Neural cell (in vitro differentiated cells): ENCODE measurements at regions not wholly inside any gene's neighbourhood (a gene's known extent, or its start where the extent isn't known, plus 50 kb on each side); places are given as distances from the start of the nearest gene placed in this dataset.

Experiments used
- H2AFZ ChIP-seq: fragments of 200-600, 300-800 bp; sonication (generic), shearing (Covaris generic); 2 replicates; pipeline ENCODE4 v1.6.0; 2014; ENCODE audit warnings: low read depth, mild to moderate bottlenecking, antibody characterized with exemption, low read length, moderate library complexity
- H3F3A ChIP-seq: fragments of 200-600 bp; shearing (Covaris generic); 2 replicates; pipeline ENCODE4 v1.6.1; 2016; ENCODE audit warnings: mild to moderate bottlenecking, moderate library complexity, mixed read lengths, antibody characterized with exemption, low read length; ENCODE audit not compliant: insufficient read depth, poor library complexity, severe bottlenecking
- H3K27ac ChIP-seq: fragments of 200-600, 300-800 bp; sonication (generic), shearing (Covaris generic); 2 replicates; pipeline ENCODE4 v1.5.1; 2014; ENCODE audit warnings: mild to moderate bottlenecking, low read length, moderate library complexity
- H3K27me3 ChIP-seq: fragments of 300-800, 200-600 bp; sonication (generic), shearing (Covaris generic); 2 replicates; pipeline ENCODE4 v1.6.0; 2014; ENCODE audit warnings: mild to moderate bottlenecking, low read depth, low read length, moderate library complexity; ENCODE audit not compliant: insufficient read depth
- H3K36me3 ChIP-seq: fragments of 300-800, 200-600 bp; sonication (generic), shearing (Covaris generic); 2 replicates; pipeline ENCODE4 v1.5.1; 2014; ENCODE audit warnings: mild to moderate bottlenecking, antibody characterized with exemption, low read length, moderate library complexity; ENCODE audit not compliant: insufficient read depth
- H3K4me2 ChIP-seq: fragments of 300-800, 200-600 bp; sonication (generic), shearing (Covaris generic); 2 replicates; pipeline ENCODE4 v1.6.0; 2014; ENCODE audit warnings: mild to moderate bottlenecking, low read length
- H3K4me3 ChIP-seq: fragments of 300-800, 200-600 bp; sonication (generic), shearing (Covaris generic); 2 replicates; pipeline ENCODE4 v1.5.1; 2014; ENCODE audit warnings: mild to moderate bottlenecking, low read length, moderate library complexity
- H3K79me2 ChIP-seq: fragments of 200-600 bp; shearing (Covaris generic); replicated peaks from 2 replicates; pipeline ENCODE4 v1.6.0; 2014; ENCODE audit warnings: mild to moderate bottlenecking, low read length, moderate library complexity; ENCODE audit not compliant: insufficient read depth
- H3K9ac ChIP-seq: fragments of 300-800, 200-600 bp; sonication (generic), shearing (Covaris generic); 2 replicates; pipeline ENCODE4 v1.6.1; 2016; ENCODE audit warnings: mild to moderate bottlenecking, low read length, mixed read lengths
- H3K9me2 ChIP-seq: fragments of 200-600 bp; shearing (Covaris generic); 2 replicates; pipeline ENCODE4 v1.6.1; 2016; ENCODE audit warnings: mild to moderate bottlenecking, low read length, mixed read lengths; ENCODE audit not compliant: insufficient read depth
- H3K9me3 ChIP-seq: fragments of 200-600, 300-800 bp; sonication (generic), shearing (Covaris generic); 2 replicates; pipeline ENCODE4 v1.6.1; 2016; ENCODE audit warnings: mild to moderate bottlenecking, mixed run types, low read length, moderate library complexity, mixed read lengths
- H4K20me1 ChIP-seq: fragments of 200-600 bp; shearing (Covaris generic); 2 replicates; pipeline ENCODE4 v1.6.1; 2016; ENCODE audit warnings: mild to moderate bottlenecking, mixed run types; ENCODE audit not compliant: insufficient read depth
- EP300 ChIP-seq: fragments of 450-650 bp; conservative IDR thresholded peaks from 2 replicates; pipeline ENCODE4 v1.6.1; 2014; ENCODE audit warnings: antibody characterized with exemption, mild to moderate bottlenecking, moderate library complexity; ENCODE audit not compliant: poor library complexity, severe bottlenecking
- EZH2 ChIP-seq: fragments of 200-600, 300-800 bp; shearing (Covaris generic), sonication (generic); IDR thresholded peaks from 2 replicates; pipeline ENCODE4 v1.6.1; 2014; ENCODE audit warnings: antibody characterized with exemption, low read length, borderline replicate concordance, mild to moderate bottlenecking; ENCODE audit not compliant: insufficient read depth, poor library complexity, severe bottlenecking
- MXI1 ChIP-seq: fragments of 450-650 bp; conservative IDR thresholded peaks from 2 replicates; pipeline ENCODE4 v1.6.1; 2014; ENCODE audit warnings: antibody characterized with exemption, mild to moderate bottlenecking; ENCODE audit not compliant: poor library complexity, severe bottlenecking
- POLR2AphosphoS5 ChIP-seq: IDR thresholded peaks from 2 replicates; pipeline ENCODE4 v1.6.1; 2012
- RAD21 ChIP-seq: fragments of 450-650 bp; conservative IDR thresholded peaks from 2 replicates; pipeline ENCODE4 v1.6.1; 2014; ENCODE audit warnings: antibody characterized with exemption, mild to moderate bottlenecking, moderate library complexity
- SMC3 ChIP-seq: fragments of 450-650 bp; conservative IDR thresholded peaks from 2 replicates; pipeline ENCODE4 v1.6.1; 2014; ENCODE audit warnings: antibody characterized with exemption, mild to moderate bottlenecking, moderate library complexity; ENCODE audit not compliant: poor library complexity
- TAF1 ChIP-seq: IDR thresholded peaks from 2 replicates; pipeline ENCODE4 v1.6.1; 2012; ENCODE audit warnings: low read depth
- TF ChIP-seq, protein P1 (sequence below): IDR thresholded peaks from 2 replicates; pipeline ENCODE4 v1.6.1; 2012; ENCODE audit warnings: borderline replicate concordance
- TF ChIP-seq, protein P2 (sequence below): fragments of 450-650 bp; IDR thresholded peaks from 2 replicates; pipeline ENCODE4 v1.5.1; 2014; ENCODE audit warnings: antibody characterized with exemption, mild to moderate bottlenecking, moderate library complexity; ENCODE audit not compliant: poor library complexity, severe bottlenecking

DNA sequence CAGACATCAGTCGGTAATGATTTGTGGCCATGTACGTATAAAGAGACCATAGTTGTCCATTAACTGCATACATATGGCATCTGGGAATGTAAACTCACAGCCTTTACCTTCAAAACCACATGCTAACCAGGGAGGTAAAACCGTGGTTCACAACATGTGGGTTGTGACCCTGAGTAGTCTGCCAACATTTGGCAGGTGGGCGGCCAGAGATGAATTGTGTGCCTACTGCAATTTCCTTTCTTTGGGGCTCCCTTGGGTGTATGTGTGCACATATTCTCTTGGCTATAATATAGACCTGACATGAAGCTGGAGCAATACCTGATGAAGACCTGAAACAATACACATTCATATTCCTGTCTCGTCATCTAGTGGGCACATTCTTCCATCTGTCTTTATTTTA, 396.0 kb downstream of the MLLT3 start:
- no peak overlapping the region for H2AFZ ChIP-seq
- no peaks in the 10 kb centered on the region for H3K27me3 ChIP-seq
- H3K9me3 ChIP-seq, result no peaks in the 10 kb centered on the region
- no peak overlapping the region for H3K9ac ChIP-seq
- H3K9me2 ChIP-seq, result no peaks in the 10 kb centered on the region
- no peaks in the 10 kb centered on the region for H3F3A ChIP-seq
- H3K4me3 ChIP-seq, result no peak overlapping the region
- no peaks in the 10 kb centered on the region for H4K20me1 ChIP-seq
- H3K27ac ChIP-seq, result no peak overlapping the region
- H3K79me2 ChIP-seq, result no peaks in the 10 kb centered on the region
- no peaks in the 10 kb centered on the region for H3K36me3 ChIP-seq
- no peak overlapping the region for H3K4me2 ChIP-seq
- TF ChIP-seq EP300 (no peak), MXI1 (no peak), POLR2AphosphoS5 (no peak), EZH2 (no peak), TAF1 (no peak)

DNA sequence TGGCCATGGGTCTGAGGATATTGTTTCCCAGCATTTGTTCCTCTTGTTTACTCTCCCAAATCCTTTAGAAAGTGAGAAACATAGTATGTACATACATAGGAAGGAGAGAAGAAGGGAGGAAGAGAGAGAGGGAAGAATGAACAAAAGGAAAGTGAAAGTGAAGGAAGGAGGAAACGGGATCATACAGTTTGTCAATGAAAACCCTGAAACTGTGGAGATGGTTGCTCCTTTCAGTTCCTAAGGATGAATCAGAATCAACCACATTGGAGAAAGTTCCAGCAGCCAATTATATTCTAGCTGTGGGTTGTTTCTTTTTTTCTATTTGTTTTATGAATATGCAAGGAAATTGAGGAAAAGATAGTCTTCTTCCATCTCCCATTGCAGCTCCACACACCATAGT, 396.5 kb downstream of the MLLT3 start:
- Histone ChIP-seq H3K4me2 (no peak overlapping the region), H4K20me1 (no peaks in the 10 kb centered on the region), H3K9me2 (no peaks in the 10 kb centered on the region), H3K27me3 (no peaks in the 10 kb centered on the region), H3K9ac (no peak overlapping the region), H3K27ac (no peak overlapping the region), H3F3A (no peaks in the 10 kb centered on the region), H2AFZ (no peak overlapping the region), H3K4me3 (no peak overlapping the region), H3K36me3 (no peaks in the 10 kb centered on the region), H3K79me2 (no peaks in the 10 kb centered on the region), H3K9me3 (no peaks in the 10 kb centered on the region)
- TF ChIP-seq SMC3 (no peak), RAD21 (no peak), EZH2 (no peak), POLR2AphosphoS5 (no peak), EP300 (no peak), TAF1 (no peak)
- TF ChIP-seq, protein P1, sequence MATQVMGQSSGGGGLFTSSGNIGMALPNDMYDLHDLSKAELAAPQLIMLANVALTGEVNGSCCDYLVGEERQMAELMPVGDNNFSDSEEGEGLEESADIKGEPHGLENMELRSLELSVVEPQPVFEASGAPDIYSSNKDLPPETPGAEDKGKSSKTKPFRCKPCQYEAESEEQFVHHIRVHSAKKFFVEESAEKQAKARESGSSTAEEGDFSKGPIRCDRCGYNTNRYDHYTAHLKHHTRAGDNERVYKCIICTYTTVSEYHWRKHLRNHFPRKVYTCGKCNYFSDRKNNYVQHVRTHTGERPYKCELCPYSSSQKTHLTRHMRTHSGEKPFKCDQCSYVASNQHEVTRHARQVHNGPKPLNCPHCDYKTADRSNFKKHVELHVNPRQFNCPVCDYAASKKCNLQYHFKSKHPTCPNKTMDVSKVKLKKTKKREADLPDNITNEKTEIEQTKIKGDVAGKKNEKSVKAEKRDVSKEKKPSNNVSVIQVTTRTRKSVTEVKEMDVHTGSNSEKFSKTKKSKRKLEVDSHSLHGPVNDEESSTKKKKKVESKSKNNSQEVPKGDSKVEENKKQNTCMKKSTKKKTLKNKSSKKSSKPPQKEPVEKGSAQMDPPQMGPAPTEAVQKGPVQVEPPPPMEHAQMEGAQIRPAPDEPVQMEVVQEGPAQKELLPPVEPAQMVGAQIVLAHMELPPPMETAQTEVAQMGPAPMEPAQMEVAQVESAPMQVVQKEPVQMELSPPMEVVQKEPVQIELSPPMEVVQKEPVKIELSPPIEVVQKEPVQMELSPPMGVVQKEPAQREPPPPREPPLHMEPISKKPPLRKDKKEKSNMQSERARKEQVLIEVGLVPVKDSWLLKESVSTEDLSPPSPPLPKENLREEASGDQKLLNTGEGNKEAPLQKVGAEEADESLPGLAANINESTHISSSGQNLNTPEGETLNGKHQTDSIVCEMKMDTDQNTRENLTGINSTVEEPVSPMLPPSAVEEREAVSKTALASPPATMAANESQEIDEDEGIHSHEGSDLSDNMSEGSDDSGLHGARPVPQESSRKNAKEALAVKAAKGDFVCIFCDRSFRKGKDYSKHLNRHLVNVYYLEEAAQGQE, result no peak
- TF ChIP-seq, protein P2, sequence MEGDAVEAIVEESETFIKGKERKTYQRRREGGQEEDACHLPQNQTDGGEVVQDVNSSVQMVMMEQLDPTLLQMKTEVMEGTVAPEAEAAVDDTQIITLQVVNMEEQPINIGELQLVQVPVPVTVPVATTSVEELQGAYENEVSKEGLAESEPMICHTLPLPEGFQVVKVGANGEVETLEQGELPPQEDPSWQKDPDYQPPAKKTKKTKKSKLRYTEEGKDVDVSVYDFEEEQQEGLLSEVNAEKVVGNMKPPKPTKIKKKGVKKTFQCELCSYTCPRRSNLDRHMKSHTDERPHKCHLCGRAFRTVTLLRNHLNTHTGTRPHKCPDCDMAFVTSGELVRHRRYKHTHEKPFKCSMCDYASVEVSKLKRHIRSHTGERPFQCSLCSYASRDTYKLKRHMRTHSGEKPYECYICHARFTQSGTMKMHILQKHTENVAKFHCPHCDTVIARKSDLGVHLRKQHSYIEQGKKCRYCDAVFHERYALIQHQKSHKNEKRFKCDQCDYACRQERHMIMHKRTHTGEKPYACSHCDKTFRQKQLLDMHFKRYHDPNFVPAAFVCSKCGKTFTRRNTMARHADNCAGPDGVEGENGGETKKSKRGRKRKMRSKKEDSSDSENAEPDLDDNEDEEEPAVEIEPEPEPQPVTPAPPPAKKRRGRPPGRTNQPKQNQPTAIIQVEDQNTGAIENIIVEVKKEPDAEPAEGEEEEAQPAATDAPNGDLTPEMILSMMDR, result no peak

DNA sequence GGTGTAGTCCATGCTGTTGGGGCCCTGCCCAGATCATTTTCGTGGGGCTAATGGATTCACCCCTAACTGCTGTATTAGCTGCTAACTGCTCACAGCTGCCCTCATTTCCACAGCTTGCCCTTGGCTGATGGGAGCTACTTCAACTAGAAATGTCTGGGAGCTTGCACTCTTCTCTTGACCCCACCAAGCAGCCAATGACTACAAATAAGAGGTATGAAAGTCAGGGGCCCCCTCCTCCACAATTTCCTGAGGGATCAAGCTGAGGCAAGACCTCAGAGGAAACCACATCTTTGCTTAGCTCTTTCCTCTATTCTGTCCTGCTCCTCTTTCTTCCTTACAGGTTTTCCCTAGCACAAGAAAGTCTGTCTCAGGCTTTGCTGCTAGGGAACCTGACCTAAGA, 397.5 kb downstream of the MLLT3 start:
- Histone ChIP-seq H4K20me1 (no peaks in the 10 kb centered on the region), H3K27me3 (no peaks in the 10 kb centered on the region), H3K4me3 (no peak overlapping the region), H3K79me2 (no peaks in the 10 kb centered on the region), H3K4me2 (no peak overlapping the region), H3K9ac (no peak overlapping the region), H3F3A (no peaks in the 10 kb centered on the region), H3K9me3 (no peaks in the 10 kb centered on the region), H3K27ac (no peak overlapping the region), H3K36me3 (no peaks in the 10 kb centered on the region), H3K9me2 (no peaks in the 10 kb centered on the region), H2AFZ (no peak overlapping the region)
- TF ChIP-seq EZH2 (no peak), MXI1 (no peak), POLR2AphosphoS5 (no peak), EP300 (no peak), TAF1 (no peak), SMC3 (no peak), RAD21 (no peak)
- TF ChIP-seq, protein P2, result no peak
- TF ChIP-seq, protein P1, result no peak
